Common myeloid progenitor, CD34-positive (primary cell): ENCODE measurements at regions not wholly inside any gene's neighbourhood (a gene's known extent, or its start where the extent isn't known, plus 50 kb on each side); places are given as distances from the start of the nearest gene placed in this dataset.

Experiments used
- CTCF ChIA-PET: fragments of 350-600 bp; sonication (Branson Sonifier 250); formaldehyde crosslinking; loops from one replicate; lab custom pipeline; 2021; ENCODE audit warnings: antibody characterized with exemption; lab: Charles Lee
- POLR2A ChIA-PET: fragments of 350-600 bp; sonication (Branson Sonifier 250); formaldehyde crosslinking; loops from one replicate; lab custom pipeline; 2021; ENCODE audit warnings: antibody characterized with exemption; lab: Charles Lee
- DNase-seq, 3 donors: peaks; one replicate each; pipeline versions ENCODE4 v3.0.0 to v3.0.0-alpha.2; 2013
- H3K27ac ChIP-seq, 2 experiments: 1 replicate in 1 of 2; 2 replicates in 1 of 2; pipeline ENCODE4 v1.7.0; 2013; ENCODE audit warnings: inconsistent platforms in 2 of 2, low read length in 2 of 2, mild to moderate bottlenecking in 2 of 2, low read depth in 1 of 2, moderate library complexity in 1 of 2; ENCODE audit not compliant: severe bottlenecking in 2 of 2, insufficient read depth in 1 of 2, poor library complexity in 1 of 2
- H3K27me3 ChIP-seq, 5 experiments: replicated peaks in 2 of 5; 1 replicate in 3 of 5; 2 replicates in 2 of 5; pipeline versions ENCODE4 v1.6.1 to v1.7.0; 2013; ENCODE audit warnings: low read length in 4 of 5, mild to moderate bottlenecking in 2 of 5, moderate library complexity in 2 of 5, inconsistent platforms in 1 of 5; ENCODE audit not compliant: insufficient read depth in 5 of 5, control insufficient read depth in 4 of 5
- H3K36me3 ChIP-seq, 4 experiments: 1 replicate in 2 of 4; 2 replicates in 2 of 4; pipeline versions ENCODE4 v1.6.1 to v1.7.0; 2013; ENCODE audit warnings: low read length in 3 of 4, control low read depth in 1 of 4, mild to moderate bottlenecking in 1 of 4; ENCODE audit not compliant: control insufficient read depth in 4 of 4, insufficient read depth in 4 of 4
- H3K4me1 ChIP-seq, 4 experiments: 1 replicate in 3 of 4; 2 replicates in 1 of 4; pipeline versions ENCODE4 v1.6.1 to v1.7.1; 2013; ENCODE audit warnings: low read length in 3 of 4, mild to moderate bottlenecking in 3 of 4, control low read depth in 1 of 4, inconsistent platforms in 1 of 4, moderate library complexity in 1 of 4; ENCODE audit not compliant: control insufficient read depth in 4 of 4, insufficient read depth in 4 of 4; ENCODE audit errors: control extremely low read depth in 1 of 4
- H3K4me3 ChIP-seq, 7 experiments: 1 replicate in 4 of 7; 2 replicates in 3 of 7; pipeline versions ENCODE4 v1.5.1 to v1.7.0; 2013; ENCODE audit warnings: mild to moderate bottlenecking in 7 of 7, low read length in 6 of 7, moderate library complexity in 6 of 7, inconsistent platforms in 2 of 7, low read depth in 2 of 7, control low read depth in 1 of 7; ENCODE audit not compliant: insufficient read depth in 4 of 7, control insufficient read depth in 1 of 7; ENCODE audit errors: extremely low read depth in 1 of 7
- H3K9me3 ChIP-seq, 5 experiments: 1 replicate in 4 of 5; 2 replicates in 1 of 5; pipeline versions ENCODE4 v1.6.1 to v1.7.1; 2013; ENCODE audit warnings: low read length in 4 of 5, mild to moderate bottlenecking in 2 of 5, inconsistent platforms in 1 of 5, low read depth in 1 of 5, moderate library complexity in 1 of 5; ENCODE audit not compliant: control insufficient read depth in 4 of 5, insufficient read depth in 2 of 5; ENCODE audit errors: control extremely low read depth in 1 of 5
- WGBS: methylation state at CpG from one replicate; pipeline ENCODE4 v1.1.5; 2013; ENCODE audit not compliant: insufficient coverage; 5-methylcytosine and 5-hydroxymethylcytosine counted together

DNA sequence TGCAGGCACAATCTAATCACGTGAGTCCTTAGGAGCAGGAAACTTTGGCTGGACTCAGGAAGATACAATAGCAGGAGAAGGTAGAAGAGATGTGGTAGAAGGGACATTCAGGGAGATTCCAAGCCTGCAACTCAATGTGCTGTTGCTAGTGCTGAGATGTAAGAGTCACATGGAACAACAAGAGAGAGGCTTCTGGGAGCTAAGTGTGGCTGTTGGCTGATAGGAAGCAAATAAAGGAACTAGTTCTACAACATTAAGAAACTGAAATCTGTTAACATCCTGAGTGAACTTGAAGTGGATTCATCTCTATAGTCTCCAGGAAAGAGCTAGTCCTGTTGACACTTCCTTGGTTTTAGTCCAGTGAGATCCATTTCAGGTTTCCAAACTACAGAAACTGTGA lies 1207.4 kb downstream of the ADGRL3 start:
- no peaks in the 10 kb centered on the region for H3K9me3 ChIP-seq
- H3K27ac ChIP-seq: no peak overlapping the region
- ChIA-PET POLR2A (no interaction called here), CTCF (no interaction called here)
- H3K4me1 ChIP-seq: peaks cover 0 to 4% (median 0%) of the 10 kb centered on the region in 4 experiments
- WGBS: 100% methylated on average over 1 of the region's 1 CpG
- no peak overlapping the region for H3K4me3 ChIP-seq
- H3K27me3 ChIP-seq: no peaks in the 10 kb centered on the region
- peak in 2 of 3 donors; percentile 9 to 22 for DNase-seq
- H3K36me3 ChIP-seq: no peaks in the 10 kb centered on the region

DNA sequence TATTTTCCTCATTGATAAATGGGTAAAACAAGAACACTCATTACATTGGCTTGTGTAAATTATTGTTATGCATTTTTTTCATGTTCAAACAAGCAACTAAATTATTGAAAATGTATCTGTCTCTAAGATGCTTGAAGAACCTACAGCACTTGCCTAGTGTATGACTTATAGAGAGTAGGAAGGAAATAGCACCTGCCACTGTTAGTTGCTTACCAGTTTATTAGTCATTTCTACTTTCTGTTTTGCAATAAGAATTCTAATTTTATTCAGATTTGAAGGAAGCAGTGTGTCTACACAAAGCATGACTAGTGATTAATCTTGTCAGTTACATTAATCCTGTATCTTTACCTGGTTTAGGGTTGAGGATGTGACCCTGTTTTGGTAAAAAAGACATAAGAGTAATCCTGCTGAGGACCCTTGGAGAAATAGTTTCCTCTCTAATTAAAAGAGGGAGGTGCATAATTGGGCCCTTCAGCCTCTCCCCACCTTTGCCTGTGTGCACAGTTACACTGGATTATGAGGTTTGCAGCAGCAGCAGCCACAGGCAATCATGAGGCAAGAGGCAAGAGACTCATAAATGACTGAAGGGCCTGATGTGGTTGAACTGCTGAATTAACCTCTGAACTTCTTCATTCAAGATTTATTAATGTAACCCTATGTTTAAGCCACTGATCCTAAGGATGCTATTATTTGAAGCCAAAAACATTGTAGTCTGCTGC lies 1202.1 kb downstream of the ADGRL3 start:
- Histone ChIP-seq H3K4me1 (peaks cover 0 to 5% (median 0%) of the 10 kb centered on the region in 4 experiments), H3K4me3 (no peak overlapping the region), H3K27ac (no peak overlapping the region), H3K9me3 (no peaks in the 10 kb centered on the region), H3K27me3 (no peaks in the 10 kb centered on the region), H3K36me3 (no peaks in the 10 kb centered on the region)
- POLR2A ChIA-PET: no interaction called here
- CTCF ChIA-PET: no interaction called here
- DNase-seq: peak in 1 of 3 donors; percentile 2

DNA sequence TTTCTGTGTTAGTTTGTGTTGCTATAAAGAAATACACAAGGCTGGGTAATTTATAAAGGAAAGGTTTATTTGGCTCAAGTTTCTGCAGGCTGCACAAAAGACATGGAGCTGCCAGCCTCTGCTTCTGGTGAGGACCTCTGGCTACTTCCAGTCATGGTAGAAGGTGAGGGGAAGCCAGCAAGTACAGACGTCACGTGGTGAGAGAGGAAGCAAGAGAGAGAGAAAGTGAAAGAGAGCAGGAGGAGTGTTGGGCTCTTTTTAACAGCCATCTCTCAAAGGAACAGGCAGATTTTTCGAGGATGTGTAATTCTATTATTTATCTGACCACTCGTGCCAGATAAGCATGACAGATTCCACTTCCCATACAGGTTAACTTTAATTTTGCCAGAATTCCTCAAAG lies 1199.1 kb downstream of the ADGRL3 start:
- no peaks in the 10 kb centered on the region for H3K36me3 ChIP-seq
- POLR2A ChIA-PET: no interaction called here
- CTCF ChIA-PET: no interaction called here

DNA sequence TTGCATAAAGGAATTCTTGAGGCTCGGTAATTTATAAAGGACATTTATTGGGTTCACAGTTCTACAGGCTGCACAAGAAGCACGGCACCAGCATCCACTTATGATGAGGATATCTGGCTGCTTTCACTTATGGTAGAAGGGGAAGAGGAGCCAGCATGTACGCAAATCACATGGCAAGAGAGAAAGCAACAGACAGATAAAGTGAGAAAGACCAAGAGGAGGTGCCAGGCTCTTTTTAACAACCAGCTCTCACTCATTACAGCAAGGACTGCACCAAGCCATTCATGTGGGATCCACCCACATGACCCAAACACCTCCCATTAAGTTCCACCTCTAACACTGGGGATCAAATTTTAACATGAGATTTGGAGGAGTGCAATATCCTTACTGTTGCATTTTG lies 1198.2 kb downstream of the ADGRL3 start:
- no peak for DNase-seq
- ChIA-PET CTCF (no interaction called here), POLR2A (no interaction called here)
- Histone ChIP-seq H3K9me3 (peaks cover 0 to 2% (median 0%) of the 10 kb centered on the region in 5 experiments), H3K4me1 (peaks cover 0 to 12% (median 5%) of the 10 kb centered on the region in 4 experiments), H3K27ac (no peak overlapping the region), H3K4me3 (no peak overlapping the region), H3K36me3 (no peaks in the 10 kb centered on the region), H3K27me3 (no peaks in the 10 kb centered on the region)
- WGBS: 100% methylated on average over 3 of the region's 3 CpGs

More for the DNA sequence above, 1199.1 kb downstream of the ADGRL3 start:
- no peaks in the 10 kb centered on the region for H3K27me3 ChIP-seq
- DNase-seq: peak in 2 of 3 donors; percentile 24 to 48
- peaks cover 0 to 2% (median 0%) of the 10 kb centered on the region in 5 experiments for H3K9me3 ChIP-seq
- no peak overlapping the region for H3K27ac ChIP-seq
- H3K4me3 ChIP-seq: no peak overlapping the region
- peaks cover 0 to 12% (median 5%) of the 10 kb centered on the region in 4 experiments for H3K4me1 ChIP-seq
- WGBS: no CpG with 5 or more reads among the region's 4 CpGs

DNA sequence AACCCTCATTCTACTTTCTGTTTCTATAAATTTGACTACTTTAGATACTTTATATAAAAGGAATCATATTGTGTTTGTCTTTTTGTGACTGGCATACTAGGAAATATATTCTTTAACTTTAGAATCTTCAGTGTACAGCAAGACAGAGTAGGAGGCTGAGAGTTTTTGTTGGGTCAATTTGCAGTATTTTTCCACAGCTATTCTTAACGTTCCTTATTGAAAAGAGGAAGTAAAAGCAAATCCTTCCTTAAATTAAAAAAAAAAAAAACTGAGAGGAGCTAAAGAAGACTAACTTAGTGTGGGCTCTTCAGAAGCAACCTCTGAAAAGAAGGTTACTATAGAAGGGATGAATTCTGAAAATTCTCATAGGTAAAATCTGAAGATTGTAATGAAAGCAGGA lies 1194.6 kb downstream of the ADGRL3 start:
- Histone ChIP-seq H3K4me1 (peaks cover 0 to 8% (median 5%) of the 10 kb centered on the region in 4 experiments), H3K4me3 (no peak overlapping the region), H3K9me3 (peaks cover 0 to 2% (median 0%) of the 10 kb centered on the region in 5 experiments), H3K36me3 (no peaks in the 10 kb centered on the region), H3K27ac (no peak overlapping the region), H3K27me3 (no peaks in the 10 kb centered on the region)
- peak in 2 of 3 donors; percentile 27 to 38 for DNase-seq
- no CpG with 5 or more reads among the region's 1 CpG for WGBS
- POLR2A ChIA-PET: no interaction called here
- CTCF ChIA-PET: no interaction called here

DNA sequence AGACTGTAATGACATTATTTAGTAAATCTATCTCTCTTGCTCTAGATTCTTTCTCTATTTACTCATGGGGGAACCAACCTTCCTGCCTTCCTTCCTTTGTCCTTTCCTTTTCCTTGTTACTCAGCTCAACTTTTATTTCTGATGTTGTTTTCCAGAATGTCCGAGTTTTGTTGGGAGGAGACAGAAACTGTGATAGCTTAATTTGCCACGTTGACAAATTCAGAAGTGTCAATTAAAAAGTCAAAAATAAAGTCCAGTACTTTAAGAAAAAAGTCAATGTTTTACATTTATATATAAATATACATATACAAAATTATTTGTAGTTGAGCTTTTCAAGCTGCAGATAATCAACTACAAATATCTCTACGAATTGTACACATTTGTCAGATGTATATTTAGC lies 1187.7 kb downstream of the ADGRL3 start:
- Histone ChIP-seq H3K27ac (no peak overlapping the region), H3K9me3 (no peaks in the 10 kb centered on the region), H3K27me3 (no peaks in the 10 kb centered on the region), H3K4me1 (no peaks in the 10 kb centered on the region), H3K36me3 (no peaks in the 10 kb centered on the region), H3K4me3 (no peak overlapping the region)
- no peak for DNase-seq
- POLR2A ChIA-PET: interaction anchor here (0.6 kb wide), 1 partner anchor 20 kb away, joined by 4 read pairs; no protein-coding TSS in a partner anchor
- CTCF ChIA-PET: no interaction called here
- WGBS: no CpG with 5 or more reads among the region's 3 CpGs

DNA sequence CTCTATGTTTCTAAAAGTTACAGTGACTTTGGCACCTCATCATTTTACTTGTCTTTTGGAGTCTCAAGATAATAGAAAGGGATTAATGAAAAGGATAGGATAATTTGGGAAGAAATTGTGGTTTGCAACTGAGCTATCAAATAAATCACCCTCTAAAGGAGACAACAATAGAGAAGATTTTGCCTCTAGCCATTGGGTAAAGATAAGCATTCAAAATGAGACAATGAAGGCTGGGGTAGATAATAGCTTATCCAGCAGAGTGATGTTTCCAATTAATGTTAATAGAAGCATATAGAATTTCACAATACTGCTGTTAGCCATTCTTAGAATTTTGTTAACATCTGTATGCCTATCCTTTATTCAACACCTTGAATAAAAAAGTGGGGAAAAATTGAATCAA lies 1177.6 kb downstream of the ADGRL3 start:
- no peak overlapping the region for H3K27ac ChIP-seq
- no peaks in the 10 kb centered on the region for H3K9me3 ChIP-seq
- no peak overlapping the region for H3K4me3 ChIP-seq
- DNase-seq: no peak
- H3K36me3 ChIP-seq: no peaks in the 10 kb centered on the region
- H3K4me1 ChIP-seq: no peaks in the 10 kb centered on the region
- POLR2A ChIA-PET: no interaction called here
- no peaks in the 10 kb centered on the region for H3K27me3 ChIP-seq
- CTCF ChIA-PET: no interaction called here
